Urinary bladder (tissue), 3 donors: ENCODE measurements at regions not wholly inside any gene's neighbourhood (a gene's known extent, or its start where the extent isn't known, plus 50 kb on each side); places are given as distances from the start of the nearest gene placed in this dataset.

Source experiments
- DNase-seq: peaks from one replicate; pipeline ENCODE4 v3.0.0-alpha.2; 2015; ENCODE audit errors: extremely low spot score
- H3K27ac ChIP-seq: one replicate; pipeline ENCODE4 v1.5.1; 2013; ENCODE audit warnings: low read depth, mild to moderate bottlenecking, moderate library complexity
- H3K36me3 ChIP-seq: one replicate; pipeline ENCODE4 v1.6.1; 2013; ENCODE audit warnings: mild to moderate bottlenecking, moderate library complexity; ENCODE audit not compliant: insufficient read depth
- H3K4me1 ChIP-seq: one replicate; pipeline ENCODE4 v1.6.1; 2013; ENCODE audit warnings: mild to moderate bottlenecking, moderate library complexity; ENCODE audit not compliant: insufficient read depth
- H3K4me3 ChIP-seq: one replicate; pipeline ENCODE4 v1.5.1; 2013; ENCODE audit warnings: low read depth, low read length
- WGBS: extraction: QIAGEN DNeasy Blood & Tissue Kit; methylation state at CpG from one replicate; pipeline ENCODE4 v1.1.7; 2013; 5-methylcytosine and 5-hydroxymethylcytosine counted together
- donor health status: healthy with polysubstance abuse.
- donor health status: healthy.

- no peaks in the 10 kb centered on the region for H3K36me3 ChIP-seq
- WGBS = 96% methylated on average over 4 of the region's 4 CpGs
- no peak overlapping the region for H3K27ac ChIP-seq
- no peaks in the 10 kb centered on the region for H3K4me1 ChIP-seq
- H3K4me3 ChIP-seq = no peak overlapping the region
- no peak for DNase-seq
Observed at GRCh38 chr3:151935446-151935845, 62.0 kb downstream of the SUCNR1 start.

DNA sequence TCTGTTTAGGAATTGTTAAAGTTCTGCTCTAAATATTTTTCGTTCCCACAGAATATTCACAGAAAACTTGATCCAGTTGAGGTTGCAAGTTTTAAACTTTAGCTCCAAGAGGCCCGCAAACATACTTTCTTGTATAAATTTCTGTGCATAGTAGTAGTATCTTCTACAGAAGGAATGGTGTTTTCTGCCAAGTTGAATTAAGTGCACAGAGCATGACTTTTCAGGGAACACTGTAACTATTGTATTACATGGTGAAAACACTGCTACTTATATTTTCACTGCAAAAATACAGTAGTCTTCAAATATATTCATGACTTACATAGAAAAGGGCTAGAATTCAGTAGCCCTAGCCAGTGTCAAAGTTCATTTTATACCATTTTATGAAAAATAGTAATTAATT is 67.0 kb downstream of the SUCNR1 start:
- WGBS = 69% methylated on average over 2 of the region's 2 CpGs
- no peak overlapping the region for H3K4me3 ChIP-seq
- H3K27ac ChIP-seq = no peak overlapping the region
- no peaks in the 10 kb centered on the region for H3K4me1 ChIP-seq
- H3K36me3 ChIP-seq = no peaks in the 10 kb centered on the region
- no peak for DNase-seq

GRCh38 chr3:151943539-151943938 is 70.1 kb downstream of the SUCNR1 start:
- Histone ChIP-seq H3K4me1 (no peaks in the 10 kb centered on the region), H3K27ac (no peak overlapping the region), H3K4me3 (no peak overlapping the region), H3K36me3 (no peaks in the 10 kb centered on the region)
- WGBS = 85% methylated on average over 1 of the region's 1 CpG
- no peak for DNase-seq

DNA sequence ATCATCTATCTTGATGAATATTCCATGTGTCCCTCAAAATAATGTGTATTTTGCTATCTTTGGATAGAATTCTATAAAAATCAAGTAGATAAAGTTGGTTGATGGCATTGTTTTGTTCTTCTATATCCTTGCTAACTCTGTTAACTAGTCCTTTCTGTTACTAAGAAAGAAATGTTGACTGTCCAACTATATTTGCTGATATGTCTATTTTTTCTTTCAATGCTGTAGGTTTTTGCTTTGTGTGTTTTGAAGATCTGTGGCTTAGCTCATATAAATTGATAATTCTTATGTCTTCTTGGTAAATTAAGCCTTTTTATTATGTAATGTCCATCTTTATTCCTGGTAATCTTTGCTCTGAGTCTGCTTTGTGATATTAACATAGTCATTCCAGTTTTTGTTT is 70.9 kb downstream of the SUCNR1 start:
- H3K27ac ChIP-seq = no peak overlapping the region
- H3K4me3 ChIP-seq = no peak overlapping the region
- no peaks in the 10 kb centered on the region for H3K36me3 ChIP-seq
- H3K4me1 ChIP-seq = no peaks in the 10 kb centered on the region
- no peak for DNase-seq

GRCh38 chr3:151946606-151947005 is 73.2 kb downstream of the SUCNR1 start:
- no peak for DNase-seq
- Histone ChIP-seq H3K4me3 (no peak overlapping the region), H3K4me1 (no peaks in the 10 kb centered on the region), H3K27ac (no peak overlapping the region), H3K36me3 (no peaks in the 10 kb centered on the region)
- 91% methylated on average over 1 of the region's 1 CpG for WGBS

DNA sequence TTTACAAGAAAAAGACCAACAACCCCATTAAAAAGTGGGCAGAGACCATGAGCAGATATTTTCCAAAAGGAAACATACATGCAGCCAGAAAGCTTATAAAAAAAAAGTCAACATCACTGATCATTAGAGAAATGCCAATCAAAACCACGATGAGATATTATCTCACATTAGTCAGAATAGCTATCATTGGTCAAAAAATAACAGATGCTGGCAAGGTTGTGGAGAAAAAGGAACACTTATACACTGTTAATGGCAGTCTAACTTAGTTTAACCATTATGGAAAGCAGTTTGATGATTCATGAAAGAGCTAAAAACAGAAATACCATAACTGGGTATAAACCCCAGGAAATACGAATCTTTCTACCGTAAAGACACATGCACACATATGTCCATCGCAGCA is 76.3 kb downstream of the SUCNR1 start:
- H3K4me1 ChIP-seq = no peaks in the 10 kb centered on the region
- DNase-seq = no peak
- H3K27ac ChIP-seq = no peak overlapping the region
- WGBS = 94% methylated on average over 4 of the region's 4 CpGs
- H3K36me3 ChIP-seq = no peaks in the 10 kb centered on the region
- no peak overlapping the region for H3K4me3 ChIP-seq

DNA sequence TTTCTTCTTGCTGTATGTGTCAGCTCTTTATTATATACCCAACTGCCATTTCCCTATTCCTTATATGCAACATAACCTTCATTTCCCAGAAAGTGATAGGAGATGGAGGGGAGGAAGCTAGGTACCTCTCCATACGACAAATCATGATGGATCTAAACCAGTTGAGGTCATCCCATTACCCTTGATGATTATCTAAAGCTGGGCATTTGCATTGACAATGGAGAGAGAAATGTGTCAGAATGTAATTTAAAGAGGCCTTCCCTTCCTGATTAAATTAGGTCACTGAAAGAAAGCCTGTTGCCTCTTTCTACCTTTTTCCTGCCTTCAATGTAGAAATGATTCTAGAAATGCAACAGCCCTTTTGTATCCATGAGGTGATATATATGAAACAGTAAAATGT is 81.9 kb downstream of the SUCNR1 start:
- no peaks in the 10 kb centered on the region for H3K36me3 ChIP-seq
- no peaks in the 10 kb centered on the region for H3K4me1 ChIP-seq
- DNase-seq = no peak
- 84% methylated on average over 1 of the region's 1 CpG for WGBS
- no peak overlapping the region for H3K4me3 ChIP-seq
- H3K27ac ChIP-seq = no peak overlapping the region

GRCh38 chr3:151960961-151961580 is 87.6 kb downstream of the SUCNR1 start:
- Histone ChIP-seq H3K36me3 (no peaks in the 10 kb centered on the region), H3K4me1 (no peaks in the 10 kb centered on the region), H3K27ac (no peak overlapping the region), H3K4me3 (no peak overlapping the region)
- 74% methylated on average over 4 of the region's 4 CpGs for WGBS
- no peak for DNase-seq

DNA sequence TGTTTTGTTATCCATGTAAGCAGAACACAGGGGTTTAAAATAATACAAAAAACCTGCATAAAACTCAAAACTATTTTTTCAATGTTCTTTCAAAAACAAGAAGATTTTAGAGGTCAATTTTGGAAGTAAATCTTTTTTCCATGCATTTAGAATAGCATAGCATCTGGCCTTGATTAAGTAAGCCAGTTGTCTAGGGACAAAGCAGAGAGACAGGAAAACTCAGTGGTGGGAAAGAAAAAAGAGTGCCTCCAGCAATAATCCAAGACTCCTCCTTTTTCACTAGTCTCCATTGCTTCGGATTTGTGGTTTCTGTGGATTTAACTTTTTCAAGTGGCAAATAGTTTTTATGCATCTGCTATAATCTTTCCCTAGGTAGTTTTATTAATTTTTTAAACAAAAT is 88.9 kb downstream of the SUCNR1 start:
- DNase-seq = no peak
- H3K4me3 ChIP-seq = no peak overlapping the region
- no peaks in the 10 kb centered on the region for H3K4me1 ChIP-seq
- 82% methylated on average over 1 of the region's 1 CpG for WGBS
- no peaks in the 10 kb centered on the region for H3K36me3 ChIP-seq
- no peak overlapping the region for H3K27ac ChIP-seq

DNA sequence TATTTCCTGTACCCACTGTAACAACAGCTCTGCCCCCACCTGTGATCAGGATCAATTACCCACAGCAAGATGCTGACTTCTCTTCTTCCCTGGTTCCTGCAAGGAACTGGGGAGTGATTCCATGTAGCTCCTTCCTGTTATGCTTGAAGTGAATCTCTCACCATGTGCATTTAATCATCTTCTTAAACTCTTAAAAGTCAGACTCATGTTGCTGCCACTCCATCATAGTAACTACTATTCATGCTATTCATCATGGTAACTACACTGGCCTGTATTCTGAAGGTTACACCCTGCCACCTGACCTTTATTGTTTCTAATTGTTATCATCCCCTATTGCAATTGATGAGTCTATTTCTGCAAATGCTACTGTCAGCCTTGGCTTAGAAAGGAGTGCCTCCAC is 89.5 kb downstream of the SUCNR1 start:
- no peak overlapping the region for H3K4me3 ChIP-seq
- no peak for DNase-seq
- no peaks in the 10 kb centered on the region for H3K4me1 ChIP-seq
- H3K27ac ChIP-seq = no peak overlapping the region
- no peaks in the 10 kb centered on the region for H3K36me3 ChIP-seq

GRCh38 chr3:151964743-151965142 is 91.3 kb downstream of the SUCNR1 start:
- H3K4me3 ChIP-seq = no peak overlapping the region
- no peaks in the 10 kb centered on the region for H3K4me1 ChIP-seq
- no peak overlapping the region for H3K27ac ChIP-seq
- no peaks in the 10 kb centered on the region for H3K36me3 ChIP-seq
- no peak for DNase-seq
- 80% methylated on average over 1 of the region's 1 CpG for WGBS

DNA sequence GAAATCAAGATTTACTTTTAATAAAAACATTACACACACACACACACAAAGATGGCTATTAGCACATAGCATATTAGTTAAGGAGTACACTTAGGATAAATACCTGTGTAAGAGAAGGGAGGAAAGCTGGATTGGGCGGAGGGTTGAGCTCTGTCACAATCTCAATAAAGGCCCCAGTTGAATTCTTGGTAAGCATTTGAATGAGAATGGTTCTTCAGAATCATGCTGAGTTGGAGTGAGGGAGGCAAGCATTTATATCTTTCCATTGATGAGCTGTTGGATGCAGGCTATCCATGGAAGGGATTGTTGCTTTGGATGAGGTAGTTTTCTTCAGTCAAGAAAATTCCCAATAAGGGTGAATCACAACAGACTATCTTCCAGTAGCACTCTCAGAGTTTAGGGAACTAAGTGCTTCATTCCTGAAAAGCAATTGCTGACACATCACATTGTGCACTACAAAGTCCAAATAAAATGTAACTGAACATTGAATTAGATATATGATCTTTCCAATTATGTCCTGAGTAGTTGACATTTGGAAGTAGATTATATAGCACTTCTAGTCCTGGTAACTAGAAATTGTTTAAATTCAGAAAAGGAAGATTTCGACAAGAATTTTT is 95.7 kb downstream of the SUCNR1 start:
- 75% methylated on average over 2 of the region's 2 CpGs for WGBS
- Histone ChIP-seq H3K4me3 (no peak overlapping the region), H3K36me3 (no peaks in the 10 kb centered on the region), H3K4me1 (no peaks in the 10 kb centered on the region), H3K27ac (no peak overlapping the region)
- DNase-seq = no peak

DNA sequence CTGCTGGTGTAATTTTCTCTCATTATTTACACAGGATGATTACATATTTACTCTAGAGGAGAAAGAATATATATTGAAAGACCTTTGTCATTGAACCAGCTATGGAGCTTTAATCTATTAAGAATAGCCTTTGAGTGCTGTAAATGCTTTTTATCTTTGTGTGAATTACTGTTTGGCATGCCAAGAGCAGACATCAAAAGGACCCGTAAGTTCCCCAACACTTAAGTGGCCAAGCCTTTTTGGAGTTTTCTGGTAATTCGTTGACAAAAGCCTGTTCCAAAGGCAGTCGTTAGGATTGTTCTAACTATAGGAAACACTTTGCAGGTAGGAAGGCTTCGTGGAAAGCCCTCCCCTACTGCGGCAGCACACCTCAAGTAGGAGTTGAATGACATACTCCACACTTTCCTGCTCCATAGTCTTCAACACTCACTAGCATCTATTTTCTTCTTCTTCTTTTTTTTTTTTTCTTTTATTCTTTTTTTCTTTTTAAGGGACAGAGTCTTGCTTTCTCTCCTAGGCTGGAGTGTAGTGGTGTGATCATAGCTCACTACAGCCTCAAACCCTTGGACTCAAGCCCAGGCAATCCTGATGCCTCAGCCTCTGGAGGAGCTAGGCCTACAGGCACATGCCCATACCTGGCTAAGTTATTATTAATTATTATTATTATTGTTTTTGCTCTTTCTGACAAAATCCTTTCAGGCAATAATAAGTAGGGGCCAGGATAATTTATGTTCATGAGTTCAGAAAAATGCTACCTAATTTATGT is 98.6 kb downstream of the SUCNR1 start:
- DNase-seq = no peak
- 71% methylated on average over 5 of the region's 5 CpGs for WGBS
- H3K27ac ChIP-seq = no peak overlapping the region

DNA sequence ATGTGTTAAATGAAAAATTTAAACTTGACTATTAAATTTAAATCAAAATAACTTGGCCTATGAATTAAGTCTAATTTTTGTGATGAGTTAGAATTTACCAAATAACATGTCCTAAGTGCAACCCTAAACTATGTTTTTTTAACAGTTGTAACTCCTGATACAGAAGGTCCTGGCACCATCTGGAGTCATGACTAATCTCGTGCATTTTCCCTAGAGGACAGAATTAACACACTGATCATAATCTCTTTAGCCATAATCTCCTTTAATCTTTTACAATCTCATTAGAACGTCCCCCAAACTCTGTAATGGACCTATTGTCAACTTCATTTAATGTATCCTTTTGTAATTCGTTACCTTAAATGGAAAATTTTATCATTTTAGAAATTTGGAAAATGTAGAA is 100.6 kb downstream of the SUCNR1 start:
- Histone ChIP-seq H3K4me1 (no peaks in the 10 kb centered on the region), H3K36me3 (no peaks in the 10 kb centered on the region), H3K27ac (no peak overlapping the region), H3K4me3 (no peak overlapping the region)
- no peak for DNase-seq
- 53% methylated on average over 3 of the region's 3 CpGs for WGBS

More for the DNA sequence above, 98.6 kb downstream of the SUCNR1 start:
- Histone ChIP-seq H3K36me3 (no peaks in the 10 kb centered on the region), H3K4me3 (no peak overlapping the region), H3K4me1 (no peaks in the 10 kb centered on the region)
